ENCODE measurements at regions not wholly inside any gene's neighbourhood (a gene's known extent, or its start where the extent isn't known, plus 50 kb on each side); places are given as distances from the start of the nearest gene placed in this dataset.

DNA sequence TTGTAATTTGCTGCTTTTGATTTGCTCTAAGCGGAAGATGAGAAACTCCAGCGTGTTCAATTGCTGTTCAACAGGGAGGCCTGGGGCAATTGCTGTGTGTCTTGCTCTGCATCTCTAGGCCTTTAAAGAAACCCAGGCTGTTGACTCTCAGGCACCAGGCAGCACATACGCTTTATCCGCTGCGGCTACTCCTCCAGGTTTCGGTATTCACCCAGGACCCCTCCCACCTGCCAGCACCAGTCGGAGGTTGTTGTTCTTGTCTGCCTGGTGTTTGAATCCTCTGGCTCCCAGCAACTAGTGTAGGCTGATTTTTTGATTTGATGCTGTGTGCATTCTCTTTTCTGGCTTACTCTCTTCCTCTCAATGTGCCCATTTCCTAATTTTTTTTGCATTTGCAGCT lies 383.1 kb downstream of the TSN start:
- H3K27ac ChIP-seq, result no peak overlapping the region
- TF ChIP-seq, protein P1, sequence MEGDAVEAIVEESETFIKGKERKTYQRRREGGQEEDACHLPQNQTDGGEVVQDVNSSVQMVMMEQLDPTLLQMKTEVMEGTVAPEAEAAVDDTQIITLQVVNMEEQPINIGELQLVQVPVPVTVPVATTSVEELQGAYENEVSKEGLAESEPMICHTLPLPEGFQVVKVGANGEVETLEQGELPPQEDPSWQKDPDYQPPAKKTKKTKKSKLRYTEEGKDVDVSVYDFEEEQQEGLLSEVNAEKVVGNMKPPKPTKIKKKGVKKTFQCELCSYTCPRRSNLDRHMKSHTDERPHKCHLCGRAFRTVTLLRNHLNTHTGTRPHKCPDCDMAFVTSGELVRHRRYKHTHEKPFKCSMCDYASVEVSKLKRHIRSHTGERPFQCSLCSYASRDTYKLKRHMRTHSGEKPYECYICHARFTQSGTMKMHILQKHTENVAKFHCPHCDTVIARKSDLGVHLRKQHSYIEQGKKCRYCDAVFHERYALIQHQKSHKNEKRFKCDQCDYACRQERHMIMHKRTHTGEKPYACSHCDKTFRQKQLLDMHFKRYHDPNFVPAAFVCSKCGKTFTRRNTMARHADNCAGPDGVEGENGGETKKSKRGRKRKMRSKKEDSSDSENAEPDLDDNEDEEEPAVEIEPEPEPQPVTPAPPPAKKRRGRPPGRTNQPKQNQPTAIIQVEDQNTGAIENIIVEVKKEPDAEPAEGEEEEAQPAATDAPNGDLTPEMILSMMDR (conservative IDR thresholded peaks at IDR 0.05), result no peak

DNA sequence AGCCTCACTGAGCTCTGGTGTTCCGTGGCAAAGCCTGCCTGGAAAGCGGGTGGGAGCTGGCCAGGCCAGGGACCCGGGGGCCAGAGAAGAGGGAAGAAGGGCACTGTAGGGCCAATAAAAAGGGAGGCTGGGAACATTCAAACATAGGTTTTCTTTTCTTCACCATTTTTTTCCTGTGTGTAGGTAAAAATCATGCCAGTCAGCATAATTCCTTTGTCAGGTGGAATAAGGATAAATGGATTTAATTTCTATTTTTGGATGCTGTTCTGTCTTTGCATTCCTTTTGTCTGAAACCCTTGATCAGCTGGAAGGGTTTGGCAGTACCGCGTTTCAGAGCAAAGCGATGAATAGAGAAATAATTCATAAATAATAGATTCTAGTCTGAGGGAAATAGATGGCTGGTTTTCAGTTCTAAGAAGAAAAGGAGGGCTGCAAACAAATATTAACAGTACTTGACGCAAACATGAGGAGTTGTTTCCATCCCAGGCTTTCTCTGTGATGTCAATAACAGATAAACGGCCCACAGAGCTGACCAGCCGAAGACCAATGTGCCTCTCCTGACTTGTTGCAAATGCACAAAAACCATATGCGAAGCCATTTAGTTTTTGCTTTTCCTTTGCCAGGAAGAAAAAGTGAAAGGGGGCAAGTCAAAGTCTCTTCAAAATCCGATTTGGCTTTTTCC lies 384.4 kb downstream of the TSN start:
- H3K27ac ChIP-seq, result no peak overlapping the region
- TF ChIP-seq, protein P1 (conservative IDR thresholded peaks at IDR 0.05), result no peak

DNA sequence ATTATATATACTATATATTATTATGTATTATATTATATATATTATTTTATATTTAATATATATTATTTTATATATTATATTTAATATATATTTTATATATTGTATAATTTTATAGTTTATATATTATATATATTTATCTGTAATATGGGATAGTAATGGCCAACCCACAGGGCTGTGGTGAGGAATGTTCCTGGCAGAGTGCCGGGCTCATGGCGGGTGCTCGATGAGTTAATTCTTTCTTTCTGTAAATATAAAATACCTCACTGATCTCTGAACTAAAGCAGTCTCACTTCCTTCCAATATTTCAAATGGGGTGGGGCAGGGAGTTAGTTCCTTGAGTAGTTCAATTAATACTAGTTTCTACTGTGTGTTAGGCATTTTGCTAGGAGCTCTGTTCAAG lies 389.4 kb downstream of the TSN start:
- TF ChIP-seq, protein P1 (conservative IDR thresholded peaks at IDR 0.05), result no peak
- no peak overlapping the region for H3K27ac ChIP-seq

DNA sequence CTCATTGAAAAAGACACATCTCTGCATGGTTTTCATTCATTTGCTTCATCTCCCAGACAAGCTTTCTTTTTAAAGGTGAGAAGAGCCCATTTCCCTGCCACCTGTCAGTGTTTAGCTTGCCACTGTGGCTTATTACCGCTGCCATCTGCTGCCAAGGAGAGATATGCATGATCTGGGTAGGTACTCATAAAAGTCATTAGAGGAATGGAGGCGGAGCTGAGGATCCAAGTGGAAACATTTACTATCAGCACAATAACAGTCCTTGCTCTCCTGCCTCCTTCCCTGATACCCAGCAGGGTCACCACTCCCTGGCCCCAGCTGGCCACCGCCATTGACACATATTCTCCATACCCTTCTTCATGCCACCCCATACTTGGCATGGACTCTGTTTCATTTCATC lies 390.4 kb downstream of the TSN start:
- TF ChIP-seq, protein P1 (conservative IDR thresholded peaks at IDR 0.05), result no peak
- no peak overlapping the region for H3K27ac ChIP-seq

DNA sequence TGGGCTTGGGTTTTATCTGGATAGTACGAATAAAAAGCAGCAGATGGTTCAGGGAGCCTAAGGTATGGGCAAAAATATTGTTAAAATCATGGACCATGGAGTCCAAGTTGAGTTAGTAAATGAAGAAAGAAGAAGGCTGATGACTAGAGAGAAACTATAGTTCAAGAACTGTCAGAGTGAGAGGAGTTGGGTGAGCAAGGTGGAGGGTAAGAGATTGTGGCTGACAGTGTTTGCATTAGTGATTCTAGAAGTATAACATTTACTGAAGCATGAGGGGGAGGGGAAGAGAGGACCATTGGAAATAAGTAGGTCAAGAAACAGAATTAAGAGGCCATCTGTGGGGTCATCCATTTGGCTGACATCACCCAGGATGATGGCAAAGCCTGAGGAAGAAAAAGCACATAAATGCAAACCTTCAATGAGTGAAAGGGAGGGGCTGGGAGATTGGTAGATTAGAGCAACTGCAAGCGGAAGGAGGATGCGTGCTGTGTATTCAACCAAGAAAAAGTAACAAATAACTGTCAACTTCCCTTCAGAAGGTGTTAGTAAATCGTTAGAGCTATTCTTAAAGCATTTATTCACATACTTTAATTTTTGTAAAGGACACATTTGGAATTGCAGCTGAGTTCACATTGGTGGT lies 392.8 kb downstream of the TSN start:
- TF ChIP-seq, protein P1 (conservative IDR thresholded peaks at IDR 0.05), result no peak
- H3K27ac ChIP-seq, result no peak overlapping the region

DNA sequence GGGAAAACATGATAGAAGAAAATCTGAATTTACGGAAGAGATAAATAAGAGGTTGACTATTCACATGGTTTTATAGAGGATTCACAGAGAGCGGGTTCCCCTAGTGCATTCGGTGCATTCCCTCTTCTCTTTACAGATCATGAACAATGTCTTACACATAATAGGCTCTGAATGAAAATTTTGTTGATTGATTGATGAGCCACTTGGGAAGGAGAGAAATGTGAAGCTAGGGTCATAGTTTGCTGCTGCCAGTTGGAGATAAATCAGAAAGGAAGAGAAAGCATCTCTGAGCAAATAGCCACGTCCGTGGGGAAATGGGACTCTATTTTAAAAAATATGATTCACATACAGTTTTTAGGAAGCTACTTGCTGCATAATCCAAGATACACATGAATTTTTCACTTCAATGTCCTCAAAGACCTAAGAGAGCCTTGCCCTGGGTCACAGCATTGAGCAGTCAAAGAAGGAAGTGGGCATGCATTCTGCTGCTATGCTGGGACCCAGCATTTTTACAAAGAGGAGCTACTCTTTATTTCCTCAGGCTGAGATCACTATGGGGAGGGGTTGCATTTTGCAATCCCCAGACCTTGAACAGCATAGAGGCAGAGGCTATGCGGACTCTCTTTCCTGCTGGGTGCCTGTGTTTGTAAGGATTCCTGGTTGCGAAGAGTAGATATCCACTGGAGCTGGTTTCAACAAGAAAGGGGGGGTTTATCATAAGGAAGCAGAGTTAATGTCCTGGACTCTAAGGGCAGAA lies 395.3 kb downstream of the TSN start:
- TF ChIP-seq, protein P1 (conservative IDR thresholded peaks at IDR 0.05), result no peak
- no peak overlapping the region for H3K27ac ChIP-seq

DNA sequence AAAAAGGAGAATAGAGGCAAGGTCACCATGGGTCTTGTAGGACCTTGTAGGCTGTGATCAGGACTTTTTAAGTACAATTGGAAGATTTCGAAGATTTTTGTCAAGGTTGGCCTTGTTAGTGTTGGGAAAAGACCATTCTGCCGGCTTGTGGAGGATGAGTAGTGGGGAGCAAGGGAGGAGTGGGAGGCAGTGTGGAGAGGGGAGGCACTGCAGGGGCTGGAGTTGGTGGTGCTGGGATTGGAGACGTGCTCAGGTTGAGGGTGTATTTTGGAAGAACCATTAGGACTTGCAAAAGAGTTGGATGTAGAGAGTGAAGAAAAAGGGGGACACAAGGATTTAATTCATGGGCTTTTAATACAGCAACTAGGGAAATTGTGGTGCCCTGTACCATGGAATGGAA lies 397.1 kb downstream of the TSN start:
- TF ChIP-seq, protein P1 (conservative IDR thresholded peaks at IDR 0.05), result no peak
- H3K27ac ChIP-seq, result no peak overlapping the region

Data from VCaP (cell line).